Choroid plexus epithelial cell (primary cell): ENCODE measurements at regions not wholly inside any gene's neighbourhood (a gene's known extent, or its start where the extent isn't known, plus 50 kb on each side); places are given as distances from the start of the nearest gene placed in this dataset.

ENCODE experiments used
- DNase-seq: peaks from one replicate; pipeline ENCODE4 v3.0.0-alpha.2; 2010; ENCODE audit warnings: low read depth
- H3K4me3 ChIP-seq: 2 replicates; pipeline ENCODE4 v1.5.1; 2011; ENCODE audit warnings: low read depth, mild to moderate bottlenecking, control low read depth, low read length, moderate library complexity
- TF ChIP-seq, protein P1 (sequence below): conservative IDR thresholded peaks from 2 replicates; pipeline ENCODE4 v1.5.1; 2011; ENCODE audit warnings: low read depth, mild to moderate bottlenecking, control low read depth, inconsistent platforms, low read length, moderate library complexity

GRCh38 chr13:82719987-82720386 lies 1162.3 kb downstream of the SLITRK1 start:
- TF ChIP-seq, protein P1, sequence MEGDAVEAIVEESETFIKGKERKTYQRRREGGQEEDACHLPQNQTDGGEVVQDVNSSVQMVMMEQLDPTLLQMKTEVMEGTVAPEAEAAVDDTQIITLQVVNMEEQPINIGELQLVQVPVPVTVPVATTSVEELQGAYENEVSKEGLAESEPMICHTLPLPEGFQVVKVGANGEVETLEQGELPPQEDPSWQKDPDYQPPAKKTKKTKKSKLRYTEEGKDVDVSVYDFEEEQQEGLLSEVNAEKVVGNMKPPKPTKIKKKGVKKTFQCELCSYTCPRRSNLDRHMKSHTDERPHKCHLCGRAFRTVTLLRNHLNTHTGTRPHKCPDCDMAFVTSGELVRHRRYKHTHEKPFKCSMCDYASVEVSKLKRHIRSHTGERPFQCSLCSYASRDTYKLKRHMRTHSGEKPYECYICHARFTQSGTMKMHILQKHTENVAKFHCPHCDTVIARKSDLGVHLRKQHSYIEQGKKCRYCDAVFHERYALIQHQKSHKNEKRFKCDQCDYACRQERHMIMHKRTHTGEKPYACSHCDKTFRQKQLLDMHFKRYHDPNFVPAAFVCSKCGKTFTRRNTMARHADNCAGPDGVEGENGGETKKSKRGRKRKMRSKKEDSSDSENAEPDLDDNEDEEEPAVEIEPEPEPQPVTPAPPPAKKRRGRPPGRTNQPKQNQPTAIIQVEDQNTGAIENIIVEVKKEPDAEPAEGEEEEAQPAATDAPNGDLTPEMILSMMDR = no peak
- H3K4me3 ChIP-seq = no peak overlapping the region
- no peak for DNase-seq

GRCh38 chr13:82717249-82717648 lies 1165.0 kb downstream of the SLITRK1 start:
- no peak overlapping the region for H3K4me3 ChIP-seq
- TF ChIP-seq, protein P1 = no peak
- DNase-seq = peak; percentile 73

DNA sequence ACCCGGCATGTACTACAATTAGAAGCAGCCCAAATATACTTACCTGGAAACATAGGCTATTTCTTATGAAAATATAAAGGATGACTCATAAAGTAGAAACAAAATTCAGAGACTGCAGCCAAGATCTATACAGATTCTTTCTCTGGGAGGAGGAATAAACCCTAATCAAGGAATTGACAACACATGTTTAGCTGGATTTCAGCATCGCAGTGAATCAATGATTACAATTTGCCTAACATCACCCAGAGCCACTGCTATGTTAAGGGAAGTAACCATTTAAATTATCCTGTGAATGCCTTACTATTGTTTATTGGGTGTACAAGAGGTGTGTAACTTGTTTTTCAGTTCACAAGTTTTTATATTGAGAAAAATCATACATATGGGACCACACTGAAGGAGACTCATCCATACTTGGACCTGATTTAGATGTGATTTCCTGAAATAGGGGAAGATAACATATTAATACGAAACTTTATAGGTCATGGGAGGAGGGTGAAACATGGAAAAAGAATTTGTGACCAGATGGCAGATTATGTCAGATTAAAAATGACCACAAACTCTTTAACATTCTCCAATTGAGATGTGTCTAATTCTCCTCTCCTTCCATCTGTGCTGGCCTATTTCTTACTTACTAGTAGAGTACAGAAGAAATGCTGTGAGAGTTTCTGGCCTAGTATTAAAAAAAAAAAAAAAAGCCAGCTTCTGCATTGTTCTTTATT lies 1168.4 kb downstream of the SLITRK1 start:
- TF ChIP-seq, protein P1 = no peak
- peak; percentile 23 for DNase-seq
- H3K4me3 ChIP-seq = no peak overlapping the region

DNA sequence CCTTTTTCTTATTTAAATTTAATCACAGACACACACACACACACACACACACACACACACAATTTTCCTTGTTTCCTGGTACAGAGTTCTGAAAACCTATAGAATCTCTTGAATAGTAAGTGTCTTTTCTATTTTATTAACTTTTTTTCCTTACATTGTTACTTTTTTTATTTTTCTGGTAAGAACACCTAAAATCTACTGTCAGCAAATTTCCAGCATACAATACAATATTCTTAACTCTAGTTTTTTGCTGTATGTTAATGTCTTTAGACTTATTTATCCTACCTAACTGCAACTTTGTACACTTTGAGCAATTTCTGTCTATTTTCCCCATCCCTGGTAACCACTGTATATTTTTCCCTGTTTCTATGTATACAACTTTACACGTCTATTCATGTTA lies 1179.8 kb downstream of the SLITRK1 start:
- TF ChIP-seq, protein P1 = no peak
- no peak for DNase-seq
- no peak overlapping the region for H3K4me3 ChIP-seq

DNA sequence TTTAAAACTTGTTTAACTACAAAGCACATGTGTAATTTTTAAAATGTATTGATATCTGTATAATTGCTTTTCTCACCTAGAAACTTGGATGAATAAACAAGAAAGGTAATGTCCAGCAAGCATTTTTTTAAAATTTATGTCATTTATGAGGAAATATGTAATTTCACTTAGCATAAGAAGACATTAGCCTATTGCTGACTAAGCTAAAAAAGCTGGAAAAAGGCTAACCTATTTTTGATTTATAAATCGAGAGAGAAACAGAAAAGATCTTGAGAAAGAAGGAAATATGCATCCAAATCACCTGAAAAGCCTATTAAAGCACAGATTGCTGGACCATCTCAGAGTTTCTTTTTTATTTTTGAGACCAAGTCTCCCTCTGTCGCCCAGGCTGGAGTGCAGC lies 1181.3 kb downstream of the SLITRK1 start:
- no peak overlapping the region for H3K4me3 ChIP-seq
- no peak for DNase-seq
- TF ChIP-seq, protein P1 = no peak

DNA sequence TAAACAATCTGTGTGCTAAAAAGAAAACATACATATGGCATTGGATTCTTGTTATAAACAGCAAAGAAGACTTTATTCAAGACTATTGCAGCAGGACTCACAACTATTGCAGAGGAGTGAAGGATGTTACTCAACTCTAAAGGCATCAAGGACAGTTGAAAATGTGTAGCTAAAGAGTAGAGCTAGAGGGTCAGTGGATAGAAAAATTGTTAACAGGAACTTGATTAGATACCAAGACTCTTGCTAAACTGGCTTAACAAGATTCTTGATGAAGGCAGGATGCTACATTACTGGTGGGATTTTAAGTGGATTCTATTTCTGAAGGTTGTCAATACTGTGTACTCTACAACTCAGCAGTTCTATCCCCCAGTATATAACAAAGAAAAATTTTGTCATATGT lies 1183.3 kb downstream of the SLITRK1 start:
- TF ChIP-seq, protein P1 = no peak
- no peak overlapping the region for H3K4me3 ChIP-seq
- DNase-seq = no peak

- no peak overlapping the region for H3K4me3 ChIP-seq
- TF ChIP-seq, protein P1 = no peak
- no peak for DNase-seq
These were observed 1183.9 kb downstream of the SLITRK1 start for GRCh38 chr13:82698383-82698782.
